Liver (tissue), 8 donors: ENCODE measurements at regions not wholly inside any gene's neighbourhood (a gene's known extent, or its start where the extent isn't known, plus 50 kb on each side); places are given as distances from the start of the nearest gene placed in this dataset.

ENCODE experiments used
- DNase-seq: peaks from one replicate; pipeline ENCODE4 v3.0.0-alpha.2; 2017; ENCODE audit warnings: low spot score
- H3K27ac ChIP-seq, 2 donors: one replicate each; pipeline ENCODE4 v1.7.0; 2013; ENCODE audit warnings: inconsistent platforms in 2 of 2, low read length in 2 of 2, control low read depth in 1 of 2, low read depth in 1 of 2, mild to moderate bottlenecking in 1 of 2
- H3K27me3 ChIP-seq, 4 donors: one replicate each; pipeline versions ENCODE4 v1.6.1 to v1.7.0; 2013; ENCODE audit warnings: low read length in 3 of 4, inconsistent platforms in 1 of 4, mild to moderate bottlenecking in 1 of 4, moderate library complexity in 1 of 4; ENCODE audit not compliant: control insufficient read depth in 4 of 4, insufficient read depth in 4 of 4
- H3K36me3 ChIP-seq, 4 donors: one replicate each; pipeline versions ENCODE4 v1.6.1 to v1.7.0; 2013; ENCODE audit warnings: low read length in 3 of 4, mild to moderate bottlenecking in 3 of 4, low read depth in 1 of 4, moderate library complexity in 1 of 4; ENCODE audit not compliant: control insufficient read depth in 4 of 4, insufficient read depth in 3 of 4
- H3K4me1 ChIP-seq, 4 donors: one replicate each; pipeline versions ENCODE4 v1.6.1 to v1.7.0; 2013; ENCODE audit warnings: low read length in 3 of 4, mild to moderate bottlenecking in 3 of 4, moderate library complexity in 1 of 4; ENCODE audit not compliant: control insufficient read depth in 4 of 4, insufficient read depth in 4 of 4
- H3K4me3 ChIP-seq, 3 donors: one replicate each; pipeline versions ENCODE4 v1.6.1 to v1.7.0; 2013; ENCODE audit warnings: low read length in 3 of 3, control low read depth in 1 of 3, low read depth in 1 of 3, mild to moderate bottlenecking in 1 of 3
- H3K9ac ChIP-seq, 2 donors: one replicate each; pipeline ENCODE4 v1.7.0; 2013; ENCODE audit warnings: low read length in 2 of 2, mild to moderate bottlenecking in 2 of 2, moderate library complexity in 2 of 2, control low read depth in 1 of 2, low read depth in 1 of 2
- H3K9me3 ChIP-seq, 4 donors: one replicate each; pipeline versions ENCODE4 v1.6.1 to v1.7.0; 2013; ENCODE audit warnings: low read length in 3 of 4; ENCODE audit not compliant: control insufficient read depth in 4 of 4
- EGR1 ChIP-seq, 2 donors: IDR thresholded peaks; 2 replicates each; pipeline ENCODE4 v1.6.1; 2016 to 2018; ENCODE audit warnings: antibody characterized with exemption in 2 of 2, low read depth in 2 of 2
- HNF4A ChIP-seq, 2 donors: conservative IDR thresholded peaks; 2 replicates each; pipeline ENCODE4 v1.6.1; 2016; ENCODE audit warnings: antibody characterized with exemption in 2 of 2, mild to moderate bottlenecking in 2 of 2
- HNF4G ChIP-seq: IDR thresholded peaks from 2 replicates; pipeline ENCODE4 v1.6.1; 2016; ENCODE audit warnings: antibody characterized with exemption
- JUND ChIP-seq, 2 donors: IDR thresholded peaks; 2 replicates each; pipeline ENCODE4 v1.6.1; 2016; ENCODE audit warnings: antibody characterized with exemption in 2 of 2
- NR2F2 ChIP-seq: IDR thresholded peaks from 2 replicates; pipeline ENCODE4 v1.6.1; 2016; ENCODE audit warnings: antibody characterized with exemption
- RAD21 ChIP-seq, 2 donors: IDR thresholded peaks; 2 replicates each; pipeline ENCODE4 v1.6.1; 2016; ENCODE audit warnings: antibody characterized with exemption in 2 of 2, mild to moderate bottlenecking in 2 of 2
- RXRA ChIP-seq, 2 donors: IDR thresholded peaks; 2 replicates each; pipeline ENCODE4 v1.6.1; 2017 to 2018; ENCODE audit warnings: antibody characterized with exemption in 2 of 2, mild to moderate bottlenecking in 1 of 2
- SP1 ChIP-seq: IDR thresholded peaks from 2 replicates; pipeline ENCODE4 v1.6.1; 2018; ENCODE audit warnings: antibody characterized with exemption, mild to moderate bottlenecking
- TAF1 ChIP-seq: conservative IDR thresholded peaks from 2 replicates; pipeline ENCODE4 v1.6.1; 2016; ENCODE audit warnings: antibody characterized with exemption, mild to moderate bottlenecking
- YY1 ChIP-seq: IDR thresholded peaks from 2 replicates; pipeline ENCODE4 v1.6.1; 2016; ENCODE audit warnings: antibody characterized with exemption, mild to moderate bottlenecking
- WGBS: extraction: QIAGEN DNeasy Blood & Tissue Kit; methylation state at CpG from one replicate; pipeline ENCODE4 v1.1.7; 2013; 5-methylcytosine and 5-hydroxymethylcytosine counted together
- TF ChIP-seq, protein P1 (sequence below): IDR thresholded peaks from 2 replicates; pipeline ENCODE4 v1.6.1; 2016; ENCODE audit warnings: antibody characterized with exemption, mild to moderate bottlenecking
- TF ChIP-seq, protein P2 (sequence below): IDR thresholded peaks from 2 replicates; pipeline ENCODE4 v1.6.1; 2016; ENCODE audit warnings: antibody characterized with exemption
- TF ChIP-seq, protein P3 (sequence below): IDR thresholded peaks from 2 replicates; pipeline ENCODE4 v1.6.1; 2016; ENCODE audit warnings: antibody characterized with exemption
- TF ChIP-seq, protein P4 (sequence below): IDR thresholded peaks from 2 replicates; pipeline ENCODE4 v1.6.1; 2016; ENCODE audit warnings: antibody characterized with exemption
- TF ChIP-seq, protein P5 (sequence below): fragments of 150-350 bp; IDR thresholded peaks from 2 replicates; pipeline ENCODE4 v1.5.1; 2017; ENCODE audit warnings: improper control_type of control experiment, low read depth, low read length; ENCODE audit not compliant: missing input control
- donor health status: healthy.
- donor health status: healthy.
- donor health status: healthy.
- donor health status: healthy.
- donor health status: healthy.

DNA sequence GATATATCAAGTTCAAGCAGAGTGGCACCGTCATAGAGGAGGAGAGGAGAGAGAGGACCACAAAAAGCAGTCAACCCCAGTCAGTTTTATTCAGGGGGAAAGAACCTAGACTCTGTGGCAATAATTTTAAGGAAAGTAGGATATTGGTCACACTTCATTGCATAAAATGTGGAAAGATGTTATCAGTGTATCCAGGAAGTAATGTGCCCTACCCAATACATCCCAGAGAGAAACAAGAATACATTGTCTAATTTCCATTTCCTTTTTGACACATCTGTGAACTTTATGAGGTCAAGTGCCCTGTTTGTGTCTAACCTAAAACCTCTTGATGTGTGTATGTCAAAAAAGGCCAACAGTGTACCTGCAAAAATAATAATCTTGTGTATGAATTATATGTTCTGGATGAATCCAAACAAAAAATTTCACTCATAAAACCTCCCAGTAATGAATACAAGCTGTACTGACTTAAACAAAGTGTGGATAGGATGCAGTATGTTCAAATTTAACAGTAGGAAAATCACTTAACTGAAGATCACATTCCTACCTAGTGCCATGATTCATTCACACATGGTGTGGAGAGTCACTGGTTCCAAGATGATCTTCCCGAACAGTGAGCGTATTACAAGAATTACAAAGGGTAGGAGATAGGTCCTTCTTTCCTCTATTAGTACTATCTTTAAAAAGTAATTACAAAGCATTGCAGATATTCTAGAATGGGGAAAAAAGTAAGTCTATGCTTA is 712.1 kb upstream of the CXADR start:
- Histone ChIP-seq H3K9me3 (peaks cover 0 to 7% (median 0%) of the 10 kb centered on the region in 4 donors), H3K27ac (no peak overlapping the region), H3K4me1 (no peaks in the 10 kb centered on the region), H3K4me3 (no peak overlapping the region), H3K27me3 (no peaks in the 10 kb centered on the region), H3K36me3 (no peaks in the 10 kb centered on the region), H3K9ac (no peak overlapping the region)
- DNase-seq, result no peak
- 83% methylated on average over 3 of the region's 3 CpGs for WGBS
- no peak for TF ChIP-seq RAD21 (IDR thresholded peaks at IDR 0.05)
- TF ChIP-seq EGR1 (IDR thresholded peaks at IDR 0.05; ENCODE audit: low read depth in 2 of 2), result no peak
- TF ChIP-seq, protein P1, sequence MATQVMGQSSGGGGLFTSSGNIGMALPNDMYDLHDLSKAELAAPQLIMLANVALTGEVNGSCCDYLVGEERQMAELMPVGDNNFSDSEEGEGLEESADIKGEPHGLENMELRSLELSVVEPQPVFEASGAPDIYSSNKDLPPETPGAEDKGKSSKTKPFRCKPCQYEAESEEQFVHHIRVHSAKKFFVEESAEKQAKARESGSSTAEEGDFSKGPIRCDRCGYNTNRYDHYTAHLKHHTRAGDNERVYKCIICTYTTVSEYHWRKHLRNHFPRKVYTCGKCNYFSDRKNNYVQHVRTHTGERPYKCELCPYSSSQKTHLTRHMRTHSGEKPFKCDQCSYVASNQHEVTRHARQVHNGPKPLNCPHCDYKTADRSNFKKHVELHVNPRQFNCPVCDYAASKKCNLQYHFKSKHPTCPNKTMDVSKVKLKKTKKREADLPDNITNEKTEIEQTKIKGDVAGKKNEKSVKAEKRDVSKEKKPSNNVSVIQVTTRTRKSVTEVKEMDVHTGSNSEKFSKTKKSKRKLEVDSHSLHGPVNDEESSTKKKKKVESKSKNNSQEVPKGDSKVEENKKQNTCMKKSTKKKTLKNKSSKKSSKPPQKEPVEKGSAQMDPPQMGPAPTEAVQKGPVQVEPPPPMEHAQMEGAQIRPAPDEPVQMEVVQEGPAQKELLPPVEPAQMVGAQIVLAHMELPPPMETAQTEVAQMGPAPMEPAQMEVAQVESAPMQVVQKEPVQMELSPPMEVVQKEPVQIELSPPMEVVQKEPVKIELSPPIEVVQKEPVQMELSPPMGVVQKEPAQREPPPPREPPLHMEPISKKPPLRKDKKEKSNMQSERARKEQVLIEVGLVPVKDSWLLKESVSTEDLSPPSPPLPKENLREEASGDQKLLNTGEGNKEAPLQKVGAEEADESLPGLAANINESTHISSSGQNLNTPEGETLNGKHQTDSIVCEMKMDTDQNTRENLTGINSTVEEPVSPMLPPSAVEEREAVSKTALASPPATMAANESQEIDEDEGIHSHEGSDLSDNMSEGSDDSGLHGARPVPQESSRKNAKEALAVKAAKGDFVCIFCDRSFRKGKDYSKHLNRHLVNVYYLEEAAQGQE, result no peak
- TF ChIP-seq, protein P2, sequence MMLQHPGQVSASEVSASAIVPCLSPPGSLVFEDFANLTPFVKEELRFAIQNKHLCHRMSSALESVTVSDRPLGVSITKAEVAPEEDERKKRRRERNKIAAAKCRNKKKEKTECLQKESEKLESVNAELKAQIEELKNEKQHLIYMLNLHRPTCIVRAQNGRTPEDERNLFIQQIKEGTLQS, result no peak
- TF ChIP-seq TAF1, result no peak
- TF ChIP-seq, protein P3, sequence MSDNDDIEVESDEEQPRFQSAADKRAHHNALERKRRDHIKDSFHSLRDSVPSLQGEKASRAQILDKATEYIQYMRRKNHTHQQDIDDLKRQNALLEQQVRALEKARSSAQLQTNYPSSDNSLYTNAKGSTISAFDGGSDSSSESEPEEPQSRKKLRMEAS, result no peak
- no peak for TF ChIP-seq HNF4A (conservative IDR thresholded peaks at IDR 0.05)
- TF ChIP-seq SP1, result no peak

DNA sequence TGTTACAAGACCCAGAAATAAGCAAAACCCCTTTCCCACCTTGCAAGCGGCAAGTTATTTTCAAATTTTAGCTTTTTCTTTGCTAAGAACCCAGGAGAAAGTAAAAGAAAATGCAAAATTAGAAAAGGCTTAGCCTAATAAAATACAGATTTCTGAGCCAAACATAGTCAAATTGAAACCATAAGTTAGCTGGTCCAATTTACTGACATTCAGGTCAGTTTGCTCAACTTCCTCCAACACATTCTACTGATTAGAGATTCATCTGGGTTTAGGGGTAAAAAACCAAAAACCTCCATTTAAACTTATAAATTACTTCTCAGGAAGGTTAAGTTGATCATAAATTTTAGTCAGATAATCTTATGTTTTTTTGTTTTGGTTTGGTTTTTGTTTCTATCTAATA is 701.8 kb upstream of the CXADR start:
- Histone ChIP-seq H3K4me3 (no peak overlapping the region), H3K27me3 (no peaks in the 10 kb centered on the region), H3K27ac (no peak overlapping the region), H3K4me1 (no peaks in the 10 kb centered on the region), H3K36me3 (no peaks in the 10 kb centered on the region), H3K9ac (no peak overlapping the region), H3K9me3 (peaks cover 0 to 4% (median 0%) of the 10 kb centered on the region in 4 donors)
- DNase-seq, result no peak
- 90% methylated on average over 1 of the region's 1 CpG for WGBS
- TF ChIP-seq SP1, result no peak
- no peak for TF ChIP-seq JUND (IDR thresholded peaks at IDR 0.05)
- no peak for TF ChIP-seq EGR1 (IDR thresholded peaks at IDR 0.05; ENCODE audit: low read depth in 2 of 2)
- TF ChIP-seq YY1, result no peak
- TF ChIP-seq, protein P1, result no peak
- no peak for TF ChIP-seq RAD21 (IDR thresholded peaks at IDR 0.05)
- TF ChIP-seq, protein P3, result no peak
- no peak for TF ChIP-seq TAF1
- TF ChIP-seq RXRA (IDR thresholded peaks at IDR 0.05), result no peak
- no peak for TF ChIP-seq HNF4G
- no peak for TF ChIP-seq NR2F2
- TF ChIP-seq, protein P4, sequence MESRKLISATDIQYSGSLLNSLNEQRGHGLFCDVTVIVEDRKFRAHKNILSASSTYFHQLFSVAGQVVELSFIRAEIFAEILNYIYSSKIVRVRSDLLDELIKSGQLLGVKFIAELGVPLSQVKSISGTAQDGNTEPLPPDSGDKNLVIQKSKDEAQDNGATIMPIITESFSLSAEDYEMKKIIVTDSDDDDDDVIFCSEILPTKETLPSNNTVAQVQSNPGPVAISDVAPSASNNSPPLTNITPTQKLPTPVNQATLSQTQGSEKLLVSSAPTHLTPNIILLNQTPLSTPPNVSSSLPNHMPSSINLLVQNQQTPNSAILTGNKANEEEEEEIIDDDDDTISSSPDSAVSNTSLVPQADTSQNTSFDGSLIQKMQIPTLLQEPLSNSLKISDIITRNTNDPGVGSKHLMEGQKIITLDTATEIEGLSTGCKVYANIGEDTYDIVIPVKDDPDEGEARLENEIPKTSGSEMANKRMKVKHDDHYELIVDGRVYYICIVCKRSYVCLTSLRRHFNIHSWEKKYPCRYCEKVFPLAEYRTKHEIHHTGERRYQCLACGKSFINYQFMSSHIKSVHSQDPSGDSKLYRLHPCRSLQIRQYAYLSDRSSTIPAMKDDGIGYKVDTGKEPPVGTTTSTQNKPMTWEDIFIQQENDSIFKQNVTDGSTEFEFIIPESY, result no peak
- TF ChIP-seq, protein P5, sequence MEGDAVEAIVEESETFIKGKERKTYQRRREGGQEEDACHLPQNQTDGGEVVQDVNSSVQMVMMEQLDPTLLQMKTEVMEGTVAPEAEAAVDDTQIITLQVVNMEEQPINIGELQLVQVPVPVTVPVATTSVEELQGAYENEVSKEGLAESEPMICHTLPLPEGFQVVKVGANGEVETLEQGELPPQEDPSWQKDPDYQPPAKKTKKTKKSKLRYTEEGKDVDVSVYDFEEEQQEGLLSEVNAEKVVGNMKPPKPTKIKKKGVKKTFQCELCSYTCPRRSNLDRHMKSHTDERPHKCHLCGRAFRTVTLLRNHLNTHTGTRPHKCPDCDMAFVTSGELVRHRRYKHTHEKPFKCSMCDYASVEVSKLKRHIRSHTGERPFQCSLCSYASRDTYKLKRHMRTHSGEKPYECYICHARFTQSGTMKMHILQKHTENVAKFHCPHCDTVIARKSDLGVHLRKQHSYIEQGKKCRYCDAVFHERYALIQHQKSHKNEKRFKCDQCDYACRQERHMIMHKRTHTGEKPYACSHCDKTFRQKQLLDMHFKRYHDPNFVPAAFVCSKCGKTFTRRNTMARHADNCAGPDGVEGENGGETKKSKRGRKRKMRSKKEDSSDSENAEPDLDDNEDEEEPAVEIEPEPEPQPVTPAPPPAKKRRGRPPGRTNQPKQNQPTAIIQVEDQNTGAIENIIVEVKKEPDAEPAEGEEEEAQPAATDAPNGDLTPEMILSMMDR, result no peak
